Body of pancreas (tissue), 4 donors: ENCODE measurements at regions not wholly inside any gene's neighbourhood (a gene's known extent, or its start where the extent isn't known, plus 50 kb on each side); places are given as distances from the start of the nearest gene placed in this dataset.

Source experiments
- POLR2A ChIP-seq, 3 donors: fragments of 450-650 bp; IDR thresholded peaks; one replicate each; pipeline ENCODE4 v1.6.1; 2016; ENCODE audit warnings: antibody characterized with exemption in 3 of 3, mild to moderate bottlenecking in 2 of 3
- TF ChIP-seq, protein P1 (sequence below), 7 experiments: fragments of 450-650 bp in 4 of 7; fragments of 200-600 bp in 3 of 7; sonication (generic) in 3 of 7; IDR thresholded peaks; one replicate each; pipeline ENCODE4 v1.5.1; 2016 to 2019; ENCODE audit warnings: antibody characterized with exemption in 7 of 7

DNA sequence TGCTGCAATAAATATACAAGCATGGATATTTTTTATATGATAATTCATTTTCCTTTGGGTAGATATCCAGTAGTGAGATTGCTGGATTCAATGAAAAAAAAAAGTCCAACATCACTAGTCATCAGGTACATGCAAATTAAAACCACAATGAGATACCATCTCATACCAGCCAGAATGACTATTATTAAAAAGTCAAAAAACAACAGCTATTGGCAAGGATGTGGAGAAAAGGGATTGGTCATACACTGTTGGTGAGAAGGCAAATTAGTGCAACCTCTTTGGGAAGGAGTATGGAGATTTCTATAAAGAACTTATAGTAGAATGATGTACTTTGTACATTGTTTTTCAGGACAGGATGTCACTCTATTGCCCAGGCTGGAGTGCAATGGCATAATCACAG is 531.2 kb upstream of the MGAT4C start:
- TF ChIP-seq, protein P1, sequence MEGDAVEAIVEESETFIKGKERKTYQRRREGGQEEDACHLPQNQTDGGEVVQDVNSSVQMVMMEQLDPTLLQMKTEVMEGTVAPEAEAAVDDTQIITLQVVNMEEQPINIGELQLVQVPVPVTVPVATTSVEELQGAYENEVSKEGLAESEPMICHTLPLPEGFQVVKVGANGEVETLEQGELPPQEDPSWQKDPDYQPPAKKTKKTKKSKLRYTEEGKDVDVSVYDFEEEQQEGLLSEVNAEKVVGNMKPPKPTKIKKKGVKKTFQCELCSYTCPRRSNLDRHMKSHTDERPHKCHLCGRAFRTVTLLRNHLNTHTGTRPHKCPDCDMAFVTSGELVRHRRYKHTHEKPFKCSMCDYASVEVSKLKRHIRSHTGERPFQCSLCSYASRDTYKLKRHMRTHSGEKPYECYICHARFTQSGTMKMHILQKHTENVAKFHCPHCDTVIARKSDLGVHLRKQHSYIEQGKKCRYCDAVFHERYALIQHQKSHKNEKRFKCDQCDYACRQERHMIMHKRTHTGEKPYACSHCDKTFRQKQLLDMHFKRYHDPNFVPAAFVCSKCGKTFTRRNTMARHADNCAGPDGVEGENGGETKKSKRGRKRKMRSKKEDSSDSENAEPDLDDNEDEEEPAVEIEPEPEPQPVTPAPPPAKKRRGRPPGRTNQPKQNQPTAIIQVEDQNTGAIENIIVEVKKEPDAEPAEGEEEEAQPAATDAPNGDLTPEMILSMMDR (IDR thresholded peaks at IDR 0.05) = no peak
- TF ChIP-seq POLR2A (IDR thresholded peaks at IDR 0.05) = no peak
